ENCODE measurements at regions not wholly inside any gene's neighbourhood (a gene's known extent, or its start where the extent isn't known, plus 50 kb on each side); places are given as distances from the start of the nearest gene placed in this dataset.

- Histone ChIP-seq H3K4me1 (0 out of 2 replicates have a peak, but pooled peaks cover 5% of the 10 kb centered on the region), H3K36me3 (no peaks in the 10 kb centered on the region), H3K4me3 (ENCODE audit: low read depth, low read length) (no peak overlapping the region), H3K9me3 (no peaks in the 10 kb centered on the region), H3K27me3 (no peaks in the 10 kb centered on the region)
- no peak for DNase-seq
- TF ChIP-seq, protein P1, sequence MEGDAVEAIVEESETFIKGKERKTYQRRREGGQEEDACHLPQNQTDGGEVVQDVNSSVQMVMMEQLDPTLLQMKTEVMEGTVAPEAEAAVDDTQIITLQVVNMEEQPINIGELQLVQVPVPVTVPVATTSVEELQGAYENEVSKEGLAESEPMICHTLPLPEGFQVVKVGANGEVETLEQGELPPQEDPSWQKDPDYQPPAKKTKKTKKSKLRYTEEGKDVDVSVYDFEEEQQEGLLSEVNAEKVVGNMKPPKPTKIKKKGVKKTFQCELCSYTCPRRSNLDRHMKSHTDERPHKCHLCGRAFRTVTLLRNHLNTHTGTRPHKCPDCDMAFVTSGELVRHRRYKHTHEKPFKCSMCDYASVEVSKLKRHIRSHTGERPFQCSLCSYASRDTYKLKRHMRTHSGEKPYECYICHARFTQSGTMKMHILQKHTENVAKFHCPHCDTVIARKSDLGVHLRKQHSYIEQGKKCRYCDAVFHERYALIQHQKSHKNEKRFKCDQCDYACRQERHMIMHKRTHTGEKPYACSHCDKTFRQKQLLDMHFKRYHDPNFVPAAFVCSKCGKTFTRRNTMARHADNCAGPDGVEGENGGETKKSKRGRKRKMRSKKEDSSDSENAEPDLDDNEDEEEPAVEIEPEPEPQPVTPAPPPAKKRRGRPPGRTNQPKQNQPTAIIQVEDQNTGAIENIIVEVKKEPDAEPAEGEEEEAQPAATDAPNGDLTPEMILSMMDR (IDR thresholded peaks at IDR 0.05; ENCODE audit: low read depth, low read length), result no peak
Measured at GRCh38 chr10:114764656-114765055, 56.9 kb upstream of the FHIP2A start.

GRCh38 chr10:114766470-114766869 lies 55.1 kb upstream of the FHIP2A start:
- Histone ChIP-seq H3K36me3 (no peaks in the 10 kb centered on the region), H3K4me1 (no peaks in the 10 kb centered on the region), H3K9me3 (no peaks in the 10 kb centered on the region), H3K4me3 (ENCODE audit: low read depth, low read length) (no peak overlapping the region), H3K27me3 (no peaks in the 10 kb centered on the region)
- TF ChIP-seq, protein P1 (IDR thresholded peaks at IDR 0.05; ENCODE audit: low read depth, low read length), result no peak
- no peak for DNase-seq

GRCh38 chr10:114767101-114767985 lies 54.2 kb upstream of the FHIP2A start:
- Histone ChIP-seq H3K4me3 (ENCODE audit: low read depth, low read length) (peak overlapping the region; percentile 68), H3K9me3 (no peaks in the 10 kb centered on the region), H3K36me3 (no peaks in the 10 kb centered on the region), H3K27me3 (no peaks in the 10 kb centered on the region), H3K4me1 (no peaks in the 10 kb centered on the region)
- TF ChIP-seq, protein P1 (IDR thresholded peaks at IDR 0.05; ENCODE audit: low read depth, low read length), result no peak
- peak; percentile 27 for DNase-seq

DNA sequence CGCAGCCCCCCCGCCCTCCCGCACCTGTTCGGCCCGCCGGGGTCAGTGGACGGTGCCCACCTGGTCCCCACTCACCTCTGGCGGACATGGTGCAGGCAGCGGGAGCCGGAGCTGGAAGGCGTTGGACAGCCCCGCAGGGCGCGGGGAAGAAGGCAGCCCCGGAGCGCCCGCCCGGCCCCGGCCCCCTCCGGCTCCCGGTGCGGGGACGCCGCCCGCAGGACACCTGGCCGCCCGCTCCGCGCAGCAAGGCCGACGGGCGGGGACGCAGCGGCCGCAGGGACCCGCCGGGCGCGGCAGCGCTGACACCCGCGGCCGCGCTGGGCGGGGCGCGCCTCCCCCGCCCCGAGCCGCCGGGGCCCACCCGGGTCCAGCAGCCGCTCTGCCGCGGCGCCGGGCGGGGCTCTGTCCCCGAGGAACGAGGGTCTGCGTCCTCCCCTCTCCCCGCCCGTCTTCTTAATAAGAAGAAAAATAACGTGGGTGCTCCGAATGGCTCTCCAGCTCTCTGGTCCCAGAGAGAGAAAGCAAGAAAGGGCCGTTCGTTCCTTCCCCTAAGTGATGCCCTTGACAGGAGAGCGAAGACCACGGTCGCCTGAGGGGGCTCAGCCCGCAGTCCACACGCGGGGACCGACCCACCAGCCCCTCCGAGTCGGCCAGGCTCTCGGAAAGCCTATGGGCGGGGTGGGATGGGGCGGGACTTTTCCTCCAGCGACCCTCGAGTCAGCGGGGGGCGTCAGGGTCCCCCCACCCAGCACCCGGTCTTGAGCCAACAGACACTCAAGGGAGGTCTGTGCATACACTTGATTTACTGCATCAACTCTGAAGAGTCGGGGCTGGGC lies 53.4 kb upstream of the FHIP2A start:
- no peaks in the 10 kb centered on the region for H3K27me3 ChIP-seq
- no peaks in the 10 kb centered on the region for H3K4me1 ChIP-seq
- no peaks in the 10 kb centered on the region for H3K9me3 ChIP-seq
- H3K4me3 ChIP-seq (ENCODE audit: low read depth, low read length), result peak overlapping the region; percentile 68
- TF ChIP-seq, protein P1 (IDR thresholded peaks at IDR 0.05; ENCODE audit: low read depth, low read length), result no peak
- H3K36me3 ChIP-seq, result no peaks in the 10 kb centered on the region
- DNase-seq, result peak; percentile 8

- TF ChIP-seq, protein P1 (IDR thresholded peaks at IDR 0.05; ENCODE audit: low read depth, low read length), result no peak
- H3K36me3 ChIP-seq, result no peaks in the 10 kb centered on the region
- H3K4me1 ChIP-seq, result no peaks in the 10 kb centered on the region
- DNase-seq, result no peak
- H3K27me3 ChIP-seq, result no peaks in the 10 kb centered on the region
- H3K9me3 ChIP-seq, result no peaks in the 10 kb centered on the region
- no peak overlapping the region for H3K4me3 ChIP-seq (ENCODE audit: low read depth, low read length)
Measured at GRCh38 chr10:114770009-114770408, 51.6 kb upstream of the FHIP2A start.
